Left colon (tissue), 2 donors: ENCODE measurements at regions not wholly inside any gene's neighbourhood (a gene's known extent, or its start where the extent isn't known, plus 50 kb on each side); places are given as distances from the start of the nearest gene placed in this dataset.
A peak's percentile ranks its signal among the peaks of the same experiment; 100 is the strongest.
"Not testable (repeated sequence)": the region's sequence is repeated elsewhere in the genome, so short reads cannot be mapped to it uniquely, and the experiment has no call there.

ENCODE experiments used
- ATAC-seq: fragments of 200-7000 bp; cut with Tn5 transposase; one replicate; pipeline ENCODE4 v1.9.1; 2020; ENCODE audit warnings: mild to moderate bottlenecking, moderate library complexity
- DNase-seq, 2 donors: peaks; one replicate each; pipeline ENCODE4 v3.0.0-alpha.2; 2020
- intact Hi-C, 2 donors: fragments of 100-400 bp; cut with DNase I in 1 of 2; cut with micrococcal nuclease in 1 of 2; formaldehyde crosslinking; loops; one replicate each; pipeline versions ENCODE4 v1.11.2 to v1.14.0; 2022; cut with DNase I, micrococcal nuclease
- donor health status: DM: no; HTN: no; CAD: no.
- donor health status: DM: yes; HTN: yes; CAD: no.

DNA sequence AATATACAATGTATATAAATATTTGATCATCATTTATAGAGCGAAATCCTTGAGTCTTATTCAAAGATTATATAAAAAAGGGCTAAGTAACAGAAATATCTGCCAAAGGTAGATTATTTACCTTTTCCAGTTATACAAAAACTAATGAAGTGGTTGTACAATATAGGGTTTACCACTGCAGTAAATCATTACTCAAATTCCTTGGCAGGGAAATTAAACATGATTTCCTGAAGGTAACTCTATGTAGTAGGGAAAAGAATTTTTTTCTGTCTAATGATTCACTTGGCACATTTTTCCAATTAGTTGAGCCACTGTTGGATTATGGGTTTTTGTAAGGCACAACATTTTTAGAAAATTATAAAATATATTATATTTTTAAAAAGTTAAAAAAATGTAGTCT, 129.6 kb downstream of the NR2F2 start:
- ATAC-seq: no peak
- intact Hi-C loops: no loop called here
- DNase-seq: no peak

DNA sequence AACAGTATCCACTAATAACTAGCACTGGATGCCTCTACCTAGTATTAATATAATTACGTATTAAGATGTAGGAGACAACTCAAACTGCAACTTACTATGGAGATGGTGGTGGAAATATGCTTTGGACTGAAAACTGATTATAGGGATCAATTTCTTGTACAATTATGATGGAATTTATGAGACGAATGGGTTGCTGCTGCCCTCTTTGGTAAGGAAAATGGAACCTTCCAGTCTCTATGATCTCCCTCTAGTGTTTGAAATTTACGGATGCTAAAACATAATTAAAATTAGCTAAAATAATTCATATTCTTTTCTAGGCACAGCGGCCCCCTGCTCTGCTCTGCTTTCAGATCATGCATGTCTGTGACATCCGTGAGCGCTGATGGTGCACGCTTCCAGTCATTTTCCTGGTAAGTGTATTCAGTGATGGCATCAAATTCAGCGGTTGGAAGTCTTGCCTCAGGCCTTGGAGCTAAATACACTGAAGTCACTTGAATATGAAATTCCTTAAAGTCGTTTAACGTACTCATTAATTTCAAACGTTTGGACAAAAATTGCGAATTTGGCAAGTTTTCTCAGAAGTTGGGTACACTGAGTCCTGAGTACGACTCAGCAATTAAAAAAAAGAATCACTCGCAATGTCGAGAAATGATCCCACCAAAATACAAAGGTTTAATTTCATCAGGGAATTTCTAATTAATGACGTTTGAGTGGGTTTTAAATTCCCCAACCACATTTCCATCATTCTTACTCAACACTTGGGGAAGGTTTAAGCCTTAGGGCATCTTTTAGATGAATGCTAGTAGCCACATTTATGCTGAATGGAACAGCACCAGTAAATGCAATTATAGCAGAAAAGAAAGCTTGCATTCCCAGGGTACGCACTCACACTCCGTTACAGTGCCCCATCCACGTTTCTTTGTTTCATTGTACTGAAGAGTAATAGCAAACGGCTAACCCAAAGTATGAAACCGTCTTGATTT, 132.6 kb downstream of the NR2F2 start:
- no peak for DNase-seq
- no peak for ATAC-seq
- intact Hi-C loops: no loop called here

DNA sequence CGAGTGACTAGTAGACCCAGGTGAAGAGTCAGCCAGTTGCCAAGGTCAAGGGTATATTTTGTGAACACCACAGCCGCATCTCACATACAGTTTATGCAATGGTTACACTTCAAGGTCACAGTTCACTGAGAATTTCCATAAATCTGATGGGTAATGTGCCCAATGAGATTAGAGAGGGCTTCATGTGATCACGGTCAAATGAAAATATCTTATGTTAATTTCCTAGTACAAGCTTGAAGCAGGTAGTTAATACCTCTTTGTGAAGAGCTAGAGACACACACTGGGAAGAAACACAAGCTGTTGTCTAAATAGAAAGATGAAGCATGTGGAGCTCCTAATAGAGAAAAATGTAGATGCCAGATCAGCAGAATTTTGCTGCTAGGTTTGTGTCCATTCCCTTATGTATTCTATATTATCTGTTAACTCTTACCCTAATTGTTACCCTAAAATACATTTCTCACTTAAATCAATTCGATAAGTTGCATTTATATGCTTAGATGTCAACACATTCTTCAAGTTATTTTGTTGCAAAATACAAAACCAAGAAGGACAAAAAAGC, 136.0 kb downstream of the NR2F2 start:
- intact Hi-C loops: no loop called here
- no peak for DNase-seq
- no peak for ATAC-seq

DNA sequence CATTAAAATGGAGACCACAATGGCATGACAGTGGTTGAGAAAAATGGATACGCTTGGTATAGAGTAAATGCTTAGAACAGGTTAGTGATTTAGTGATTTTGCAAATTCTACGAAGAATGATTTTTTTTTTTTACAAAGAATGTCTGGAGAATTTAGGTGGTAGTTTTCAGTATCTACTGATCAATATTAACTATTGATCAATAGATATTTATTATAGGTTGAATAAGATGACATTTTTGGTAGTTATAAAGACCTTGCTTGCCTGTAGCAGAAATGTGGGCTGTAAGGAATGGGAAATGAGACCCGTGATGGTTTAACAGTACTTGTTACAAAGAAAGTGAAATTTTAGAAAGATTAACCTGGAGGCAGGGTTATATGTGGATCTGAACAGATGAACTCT, 137.5 kb downstream of the NR2F2 start:
- intact Hi-C loops: no loop called here
- ATAC-seq: no peak
- DNase-seq: no peak

DNA sequence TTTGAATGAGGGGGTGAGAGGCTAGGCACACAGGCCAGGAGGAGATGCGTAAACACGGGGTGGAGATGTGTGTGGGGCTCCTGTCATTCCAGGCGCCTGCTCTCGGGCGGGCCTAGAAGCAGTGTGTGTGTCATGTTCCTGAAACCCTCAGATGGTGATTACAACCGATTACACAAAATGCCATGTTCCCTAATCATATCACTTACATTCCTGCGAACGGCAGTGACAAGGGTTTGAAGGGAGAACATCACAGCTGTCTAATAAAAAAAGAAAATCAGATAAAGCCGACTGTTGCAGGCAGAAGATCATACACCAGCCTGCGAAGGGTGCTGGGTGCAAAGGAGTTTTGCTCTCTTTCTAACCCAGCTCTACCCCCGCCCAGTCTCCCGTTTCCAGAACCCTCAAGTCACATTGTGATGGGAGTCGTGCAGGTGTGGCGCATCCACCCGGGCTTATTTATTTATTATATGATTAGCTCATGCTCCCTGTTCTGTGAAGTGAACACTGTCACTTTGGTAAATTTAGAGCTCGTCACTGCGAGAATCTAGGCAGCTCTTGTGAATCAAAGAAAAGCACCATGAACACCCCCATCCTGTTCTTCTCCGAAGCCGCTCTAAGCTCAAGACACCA, 140.3 kb downstream of the NR2F2 start:
- intact Hi-C loops: no loop called here
- no peak for ATAC-seq
- no peak for DNase-seq

DNA sequence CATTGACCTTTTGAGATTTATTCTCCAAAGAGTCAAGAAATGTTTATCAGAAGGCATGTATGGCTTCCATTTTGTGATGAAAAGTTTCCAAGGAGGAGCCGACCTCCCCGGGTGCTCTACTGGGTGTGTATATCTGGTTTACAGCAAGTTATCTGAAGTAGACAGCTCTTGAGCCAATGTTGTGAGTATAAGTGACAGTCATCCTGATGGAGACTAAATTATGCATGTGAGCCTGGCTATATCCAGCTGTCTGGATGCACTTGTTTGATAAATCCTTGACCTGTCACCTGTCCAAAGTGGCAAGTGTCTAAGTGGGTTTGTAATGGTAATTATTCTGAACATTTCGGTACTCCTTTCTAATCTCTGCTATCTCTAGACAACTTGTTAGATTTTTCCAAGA, 142.2 kb downstream of the NR2F2 start:
- DNase-seq (no peak), ATAC-seq (no peak)
- intact Hi-C loops: no loop called here

DNA sequence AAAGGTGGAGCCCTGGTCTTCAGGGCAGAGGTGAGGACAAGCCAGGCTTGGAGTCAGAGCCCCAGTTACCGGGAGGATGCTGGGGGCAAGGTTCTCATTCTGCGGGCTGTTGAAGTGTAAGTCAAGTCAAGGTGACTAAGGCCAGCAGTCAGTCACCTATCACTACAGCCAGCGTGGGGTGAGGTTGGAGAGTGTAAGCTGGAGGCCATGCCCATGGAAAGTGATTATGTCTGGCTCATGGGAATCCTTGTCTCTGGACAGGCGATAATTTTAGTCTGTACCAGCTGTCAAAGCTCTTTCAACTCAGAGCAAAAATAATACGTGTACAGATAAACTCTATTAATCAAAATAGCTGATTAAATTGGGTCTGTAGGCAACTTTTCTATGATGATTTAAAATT, 143.1 kb downstream of the NR2F2 start:
- intact Hi-C loops: no loop called here
- ATAC-seq (no peak), DNase-seq (no peak)

DNA sequence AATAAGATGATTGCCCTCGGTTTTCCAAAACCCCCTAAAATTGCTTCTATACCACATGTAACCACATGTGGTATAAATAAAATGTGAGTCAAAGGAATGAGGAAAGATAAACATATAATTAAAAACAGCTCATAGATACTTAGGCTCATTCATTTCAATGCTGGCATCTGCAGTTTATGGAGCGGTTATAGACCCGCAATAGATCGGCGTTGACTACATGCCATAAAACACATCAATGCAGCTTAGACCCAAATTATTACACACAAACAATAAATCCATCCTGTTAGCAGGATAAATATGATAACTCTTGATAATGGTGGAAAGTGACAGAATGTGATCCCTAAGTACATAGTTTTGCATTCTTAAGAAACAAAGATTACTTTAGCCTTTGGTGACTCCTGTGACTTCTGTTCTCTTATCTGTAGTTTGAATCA, 143.7 kb downstream of the NR2F2 start:
- DNase-seq (no peak), ATAC-seq (peak; percentile 62)
- intact Hi-C loops: no loop called here

DNA sequence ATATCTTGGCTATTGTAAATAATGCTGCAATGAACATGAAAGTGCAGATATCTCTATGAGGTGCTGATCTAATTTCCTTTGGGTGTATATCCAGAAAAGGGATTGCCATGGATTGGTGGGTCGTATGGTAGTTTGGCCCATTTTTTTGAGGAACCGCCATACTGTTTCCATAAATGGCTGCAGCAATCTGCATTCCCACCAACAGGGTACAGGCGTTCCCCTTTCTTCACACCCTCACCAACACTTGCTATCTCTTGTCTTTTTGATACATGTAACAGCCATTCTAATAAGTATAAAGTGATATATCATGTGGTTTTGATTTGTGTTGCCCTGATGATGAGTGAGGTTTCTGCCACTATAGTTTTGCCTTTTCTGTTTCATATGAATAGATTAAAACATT, 146.7 kb downstream of the NR2F2 start:
- ATAC-seq: no peak
- intact Hi-C loops: no loop called here
- no peak for DNase-seq

DNA sequence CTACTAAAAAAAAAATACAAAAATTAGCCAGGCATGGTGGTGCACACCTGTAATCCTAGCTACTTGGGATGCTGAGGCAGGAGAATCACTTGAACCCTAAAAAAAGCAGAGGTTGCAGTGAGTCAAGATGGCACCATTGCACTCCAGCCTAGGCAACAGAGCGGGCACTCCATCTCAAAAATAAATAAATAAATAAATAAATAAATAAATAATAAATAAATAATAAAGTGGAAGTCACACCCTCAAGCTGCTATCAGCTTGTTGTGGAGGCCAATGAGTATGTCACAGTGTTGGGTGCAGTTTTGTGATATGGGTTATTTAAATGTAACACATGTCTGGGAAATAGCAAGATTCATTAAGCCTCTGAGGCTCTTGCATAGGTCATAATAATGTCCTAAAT, 153.9 kb downstream of the NR2F2 start:
- ATAC-seq, DNase-seq, intact Hi-C loops: not testable (repeated sequence)

DNA sequence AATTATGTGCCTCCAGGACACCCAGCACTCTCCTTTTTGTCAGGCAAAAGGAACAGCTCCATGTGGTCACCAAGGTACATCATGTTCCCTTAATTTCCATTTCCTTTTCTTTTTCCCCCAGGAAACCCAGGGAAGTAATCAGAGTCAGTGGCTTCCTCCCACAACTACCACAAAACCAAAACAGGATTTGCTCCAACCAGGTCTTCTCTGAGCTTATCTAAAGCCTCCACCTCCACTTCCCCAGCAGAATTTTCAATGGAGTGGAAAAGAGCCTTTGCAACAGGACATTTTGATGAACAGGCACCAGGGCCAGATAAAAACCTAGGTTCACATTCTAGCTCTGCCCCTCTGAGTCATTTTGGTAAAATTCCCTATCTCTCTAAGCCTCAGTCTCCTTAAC, 154.3 kb downstream of the NR2F2 start:
- intact Hi-C loops: no loop called here
- DNase-seq (no peak), ATAC-seq (no peak)

DNA sequence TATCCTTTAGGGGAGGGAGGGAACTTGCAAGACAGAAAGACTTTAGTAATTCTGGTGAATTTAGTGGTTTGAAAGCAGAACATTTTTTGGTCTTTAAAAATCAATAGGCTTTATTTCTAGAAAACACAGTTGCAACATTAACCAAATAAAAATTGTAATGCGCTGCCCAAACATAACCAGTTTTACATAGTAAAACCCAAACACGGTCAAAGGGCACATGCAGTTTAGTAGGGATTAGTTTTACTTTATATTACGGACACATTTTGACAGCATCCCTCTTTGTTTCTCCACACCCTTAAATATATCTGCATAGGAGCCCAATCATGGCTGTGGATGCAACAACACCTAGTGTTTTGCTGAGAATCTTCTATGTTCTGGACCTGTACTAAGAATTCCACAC, 156.7 kb downstream of the NR2F2 start:
- intact Hi-C loops: no loop called here
- ATAC-seq (no peak), DNase-seq (no peak)

DNA sequence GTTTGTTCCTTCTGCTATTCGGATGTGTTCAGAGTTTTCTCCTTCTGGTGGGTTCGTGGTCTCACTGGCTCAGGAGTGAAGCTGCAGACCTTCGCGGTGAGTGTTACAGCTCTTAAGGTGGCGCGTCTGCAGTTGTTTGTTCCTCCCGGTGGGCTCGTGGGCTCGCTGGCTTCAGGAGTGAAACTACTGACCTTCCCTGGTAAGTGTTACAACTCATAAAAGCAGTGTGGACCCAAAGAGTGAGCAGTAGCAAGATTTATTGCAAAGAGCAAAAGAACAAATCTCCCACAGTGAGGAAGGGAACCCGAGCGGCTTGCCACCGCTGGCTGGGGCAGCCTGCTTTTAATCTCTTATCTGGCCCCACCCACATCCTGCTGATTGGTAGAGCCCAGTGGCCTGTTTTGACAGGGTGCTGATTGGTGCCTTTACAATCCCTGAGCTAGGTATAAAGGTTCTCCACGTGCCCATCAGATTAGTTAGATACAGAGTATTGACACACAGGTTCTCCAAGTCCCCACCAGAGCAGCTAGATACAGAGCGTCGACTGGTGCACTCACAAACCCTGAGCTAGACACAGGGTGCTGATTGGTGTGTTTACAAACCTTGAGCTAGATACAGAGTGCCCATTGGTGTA, 160.7 kb downstream of the NR2F2 start:
- not testable (repeated sequence) for ATAC-seq

DNA sequence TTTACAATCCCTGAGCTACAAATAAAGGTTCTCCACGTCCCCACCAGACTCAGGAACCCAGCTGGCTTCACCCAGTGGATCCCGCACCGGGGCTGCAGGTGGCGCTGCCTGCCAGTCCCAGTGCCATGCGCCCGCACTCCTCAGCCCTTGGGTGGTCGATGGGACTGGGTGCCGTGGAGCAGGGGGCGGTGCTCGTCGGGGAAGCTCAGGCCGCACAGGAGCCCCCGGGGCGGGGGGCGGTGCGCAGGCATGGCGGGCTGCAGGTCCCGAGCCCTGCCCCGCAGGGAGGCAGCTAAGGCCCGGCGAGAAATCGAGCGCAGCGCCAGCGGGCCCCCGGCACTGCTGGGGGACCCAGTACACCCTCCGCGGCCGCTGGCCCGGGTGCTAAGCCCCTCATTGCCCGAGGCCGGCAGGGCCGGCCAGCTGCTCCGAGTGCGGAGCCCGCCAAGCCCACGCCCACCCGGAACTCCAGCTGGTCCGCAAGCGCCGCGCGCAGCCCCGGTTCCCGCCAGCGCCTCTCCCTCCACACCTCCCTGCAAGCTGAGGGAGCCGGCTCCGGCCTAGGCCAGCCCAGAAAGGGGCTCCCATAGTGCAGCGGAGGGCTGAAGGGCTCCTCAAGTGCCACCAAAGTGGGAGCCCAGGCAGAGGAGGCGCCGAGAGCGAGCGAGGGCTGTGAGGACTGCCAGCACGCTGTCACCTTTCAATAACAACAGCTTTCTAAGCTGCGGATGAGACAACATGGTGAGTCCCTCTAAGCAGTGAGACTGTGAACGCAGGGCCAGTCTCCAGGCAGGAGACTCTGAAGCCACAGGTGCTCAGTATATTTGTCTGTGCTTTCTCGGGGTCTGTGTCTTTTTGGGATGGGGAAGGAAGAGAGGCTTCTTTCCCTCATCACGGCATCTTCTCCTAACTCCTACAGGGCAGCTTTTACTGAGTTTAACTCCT, 161.5 kb downstream of the NR2F2 start:
- DNase-seq, ATAC-seq, intact Hi-C loops: not testable (repeated sequence)

More for the DNA sequence above, 160.7 kb downstream of the NR2F2 start:
- DNase-seq, intact Hi-C loops: not testable (repeated sequence)

DNA sequence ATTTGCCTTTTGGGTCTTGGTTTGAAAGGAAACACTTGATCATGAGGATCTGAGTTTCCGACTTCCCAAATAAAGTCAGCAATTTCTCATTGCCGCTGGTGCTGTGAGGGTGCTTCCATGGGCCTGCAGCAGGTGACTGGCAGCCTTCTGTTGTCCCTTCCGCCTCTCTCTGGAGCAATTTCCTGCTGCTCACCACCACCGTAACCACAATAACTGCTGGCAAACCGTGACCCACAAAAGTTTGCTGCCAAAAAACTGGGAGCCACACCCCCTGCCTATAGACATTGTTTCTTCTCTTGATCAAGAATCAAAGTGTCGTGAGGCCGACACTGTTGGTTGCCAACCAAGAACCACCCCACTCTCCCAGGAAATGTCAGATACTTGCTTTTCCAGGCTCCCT, 164.0 kb downstream of the NR2F2 start:
- no peak for DNase-seq
- intact Hi-C loops: no loop called here

DNA sequence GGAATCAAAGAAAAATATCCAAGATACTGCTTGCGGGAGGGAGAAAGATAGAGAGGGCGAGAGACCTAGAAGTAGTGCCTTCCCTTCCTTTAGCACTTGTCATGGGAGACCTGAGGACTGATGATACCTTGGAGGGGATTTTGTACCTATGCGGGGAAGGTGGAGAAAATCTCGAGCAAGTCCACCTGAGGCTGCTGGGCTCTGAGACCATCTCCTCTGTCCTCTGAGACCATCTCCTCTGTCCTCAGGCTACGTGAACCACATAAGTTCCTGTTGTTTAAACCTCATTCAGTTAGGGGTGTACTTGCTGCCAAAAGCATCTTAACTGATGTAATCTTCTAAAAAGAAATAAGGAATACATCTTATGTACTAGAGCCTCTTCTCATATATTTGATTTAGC, 164.9 kb downstream of the NR2F2 start:
- intact Hi-C loops: no loop called here
- ATAC-seq: no peak
- no peak for DNase-seq

More for the DNA sequence above, 164.0 kb downstream of the NR2F2 start:
- ATAC-seq: no peak

DNA sequence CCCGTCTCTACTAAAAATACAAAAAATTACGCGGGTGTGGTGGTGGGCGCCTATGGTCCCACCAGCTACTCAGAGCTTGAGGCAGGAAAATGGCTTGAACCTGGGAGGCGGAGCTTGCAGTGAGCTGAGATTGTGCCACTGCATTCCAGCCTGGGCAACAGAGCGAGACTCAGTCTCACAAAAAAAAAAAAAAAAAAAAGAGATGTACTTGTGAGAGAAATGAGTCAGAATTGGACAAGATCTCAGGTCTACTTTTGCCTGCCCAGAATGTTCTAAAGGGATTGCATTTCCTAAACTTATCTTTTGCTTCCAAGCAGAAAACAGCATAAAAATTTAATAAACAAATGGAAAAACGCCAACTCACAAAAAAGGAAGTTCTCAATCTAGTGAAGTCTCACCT, 167.5 kb downstream of the NR2F2 start:
- no peak for ATAC-seq
- DNase-seq: no peak
- intact Hi-C loops: no loop called here

DNA sequence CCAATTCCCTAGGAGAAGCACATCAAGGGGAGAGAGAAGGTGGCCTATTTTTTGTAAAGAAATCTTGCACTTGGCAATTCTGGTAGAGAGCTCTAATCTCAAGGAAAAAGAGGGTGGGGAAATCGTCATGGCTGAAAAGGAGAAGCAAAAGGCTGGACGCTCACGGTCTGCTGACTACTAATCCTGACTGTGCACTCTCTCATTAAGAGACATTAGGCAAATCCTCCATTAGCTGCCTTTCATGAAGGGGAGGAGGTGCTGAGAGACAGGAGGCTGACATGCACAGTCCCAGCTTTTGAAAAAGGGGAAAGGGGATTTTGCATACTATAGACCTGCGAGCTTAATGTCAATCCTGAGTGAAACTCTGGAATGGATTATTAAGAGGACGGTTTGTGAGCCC, 170.0 kb downstream of the NR2F2 start:
- DNase-seq (no peak), ATAC-seq (no peak)
- intact Hi-C loops: no loop called here
